ENCODE measurements at regions not wholly inside any gene's neighbourhood (a gene's known extent, or its start where the extent isn't known, plus 50 kb on each side); places are given as distances from the start of the nearest gene placed in this dataset.

- H3K27ac ChIP-seq (ENCODE audit: insufficient read depth in 1 of 2, low read depth in 1 of 2, low read length in 2 of 2, poor library complexity in 1 of 2, severe bottlenecking in 2 of 2): no peak overlapping the region
- no peaks in the 10 kb centered on the region for H3K9me3 ChIP-seq (ENCODE audit: control extremely low read depth in 1 of 5, control insufficient read depth in 4 of 5, insufficient read depth in 2 of 5, low read depth in 1 of 5, low read length in 4 of 5)
- H3K27me3 ChIP-seq (replicated peaks in 2 of 5; ENCODE audit: control insufficient read depth in 4 of 5, insufficient read depth in 5 of 5, low read length in 4 of 5): no peaks in the 10 kb centered on the region
- no peak for DNase-seq
- ChIA-PET CTCF (no interaction called here), POLR2A (no interaction called here)
- H3K4me1 ChIP-seq (ENCODE audit: control extremely low read depth in 1 of 4, control insufficient read depth in 4 of 4, insufficient read depth in 4 of 4, low read length in 3 of 4): no peaks in the 10 kb centered on the region
- WGBS (ENCODE audit: insufficient coverage): no CpG with 5 or more reads among the region's 1 CpG
- H3K4me3 ChIP-seq (ENCODE audit: control insufficient read depth in 1 of 7, extremely low read depth in 1 of 7, insufficient read depth in 4 of 7, low read depth in 2 of 7, low read length in 6 of 7): no peak overlapping the region
- H3K36me3 ChIP-seq (ENCODE audit: control insufficient read depth in 4 of 4, insufficient read depth in 4 of 4, low read length in 3 of 4): no peaks in the 10 kb centered on the region
These were observed 852.2 kb upstream of the GOT2 start for GRCh38 chr16:59586331-59586730.

- Histone ChIP-seq H3K9me3 (ENCODE audit: control extremely low read depth in 1 of 5, control insufficient read depth in 4 of 5, insufficient read depth in 2 of 5, low read depth in 1 of 5, low read length in 4 of 5) (no peaks in the 10 kb centered on the region), H3K27ac (ENCODE audit: insufficient read depth in 1 of 2, low read depth in 1 of 2, low read length in 2 of 2, poor library complexity in 1 of 2, severe bottlenecking in 2 of 2) (no peak overlapping the region), H3K27me3 (replicated peaks in 2 of 5; ENCODE audit: control insufficient read depth in 4 of 5, insufficient read depth in 5 of 5, low read length in 4 of 5) (no peaks in the 10 kb centered on the region), H3K4me3 (ENCODE audit: control insufficient read depth in 1 of 7, extremely low read depth in 1 of 7, insufficient read depth in 4 of 7, low read depth in 2 of 7, low read length in 6 of 7) (no peak overlapping the region), H3K36me3 (ENCODE audit: control insufficient read depth in 4 of 4, insufficient read depth in 4 of 4, low read length in 3 of 4) (no peaks in the 10 kb centered on the region), H3K4me1 (ENCODE audit: control extremely low read depth in 1 of 4, control insufficient read depth in 4 of 4, insufficient read depth in 4 of 4, low read length in 3 of 4) (no peaks in the 10 kb centered on the region)
- DNase-seq: no peak
- CTCF ChIA-PET: no interaction called here
- POLR2A ChIA-PET: no interaction called here
- WGBS (ENCODE audit: insufficient coverage): 100% methylated on average over 1 of the region's 1 CpG
These were observed 840.2 kb upstream of the GOT2 start for GRCh38 chr16:59574296-59574695.

- no peaks in the 10 kb centered on the region for H3K36me3 ChIP-seq (ENCODE audit: control insufficient read depth in 4 of 4, insufficient read depth in 4 of 4, low read length in 3 of 4)
- H3K27ac ChIP-seq (ENCODE audit: insufficient read depth in 1 of 2, low read depth in 1 of 2, low read length in 2 of 2, poor library complexity in 1 of 2, severe bottlenecking in 2 of 2): no peak overlapping the region
- WGBS (ENCODE audit: insufficient coverage): 85% methylated on average over 3 of the region's 5 CpGs
- DNase-seq: no peak
- POLR2A ChIA-PET: no interaction called here
- no peaks in the 10 kb centered on the region for H3K9me3 ChIP-seq (ENCODE audit: control extremely low read depth in 1 of 5, control insufficient read depth in 4 of 5, insufficient read depth in 2 of 5, low read depth in 1 of 5, low read length in 4 of 5)
- CTCF ChIA-PET: no interaction called here
- H3K4me3 ChIP-seq (ENCODE audit: control insufficient read depth in 1 of 7, extremely low read depth in 1 of 7, insufficient read depth in 4 of 7, low read depth in 2 of 7, low read length in 6 of 7): no peak overlapping the region
- H3K27me3 ChIP-seq (replicated peaks in 2 of 5; ENCODE audit: control insufficient read depth in 4 of 5, insufficient read depth in 5 of 5, low read length in 4 of 5): no peaks in the 10 kb centered on the region
- H3K4me1 ChIP-seq (ENCODE audit: control extremely low read depth in 1 of 4, control insufficient read depth in 4 of 4, insufficient read depth in 4 of 4, low read length in 3 of 4): no peaks in the 10 kb centered on the region
These were observed 839.6 kb upstream of the GOT2 start for GRCh38 chr16:59573528-59574271.

GRCh38 chr16:59567496-59567895 lies 833.4 kb upstream of the GOT2 start:
- WGBS (ENCODE audit: insufficient coverage): 92% methylated on average over 5 of the region's 5 CpGs
- Histone ChIP-seq H3K4me1 (ENCODE audit: control extremely low read depth in 1 of 4, control insufficient read depth in 4 of 4, insufficient read depth in 4 of 4, low read length in 3 of 4) (no peaks in the 10 kb centered on the region), H3K27me3 (replicated peaks in 2 of 5; ENCODE audit: control insufficient read depth in 4 of 5, insufficient read depth in 5 of 5, low read length in 4 of 5) (no peaks in the 10 kb centered on the region), H3K9me3 (ENCODE audit: control extremely low read depth in 1 of 5, control insufficient read depth in 4 of 5, insufficient read depth in 2 of 5, low read depth in 1 of 5, low read length in 4 of 5) (no peaks in the 10 kb centered on the region), H3K27ac (ENCODE audit: insufficient read depth in 1 of 2, low read depth in 1 of 2, low read length in 2 of 2, poor library complexity in 1 of 2, severe bottlenecking in 2 of 2) (no peak overlapping the region), H3K36me3 (ENCODE audit: control insufficient read depth in 4 of 4, insufficient read depth in 4 of 4, low read length in 3 of 4) (no peaks in the 10 kb centered on the region), H3K4me3 (ENCODE audit: control insufficient read depth in 1 of 7, extremely low read depth in 1 of 7, insufficient read depth in 4 of 7, low read depth in 2 of 7, low read length in 6 of 7) (no peak overlapping the region)
- ChIA-PET CTCF (no interaction called here), POLR2A (no interaction called here)
- no peak for DNase-seq

- Histone ChIP-seq H3K27ac (ENCODE audit: insufficient read depth in 1 of 2, low read depth in 1 of 2, low read length in 2 of 2, poor library complexity in 1 of 2, severe bottlenecking in 2 of 2) (no peak overlapping the region), H3K4me3 (ENCODE audit: control insufficient read depth in 1 of 7, extremely low read depth in 1 of 7, insufficient read depth in 4 of 7, low read depth in 2 of 7, low read length in 6 of 7) (no peak overlapping the region), H3K27me3 (replicated peaks in 2 of 5; ENCODE audit: control insufficient read depth in 4 of 5, insufficient read depth in 5 of 5, low read length in 4 of 5) (no peaks in the 10 kb centered on the region), H3K36me3 (ENCODE audit: control insufficient read depth in 4 of 4, insufficient read depth in 4 of 4, low read length in 3 of 4) (no peaks in the 10 kb centered on the region), H3K9me3 (ENCODE audit: control extremely low read depth in 1 of 5, control insufficient read depth in 4 of 5, insufficient read depth in 2 of 5, low read depth in 1 of 5, low read length in 4 of 5) (no peaks in the 10 kb centered on the region), H3K4me1 (ENCODE audit: control extremely low read depth in 1 of 4, control insufficient read depth in 4 of 4, insufficient read depth in 4 of 4, low read length in 3 of 4) (no peaks in the 10 kb centered on the region)
- ChIA-PET POLR2A (no interaction called here), CTCF (no interaction called here)
- DNase-seq: no peak
These were observed 832.3 kb upstream of the GOT2 start for GRCh38 chr16:59566446-59566845.

- no peaks in the 10 kb centered on the region for H3K27me3 ChIP-seq (replicated peaks in 2 of 5; ENCODE audit: control insufficient read depth in 4 of 5, insufficient read depth in 5 of 5, low read length in 4 of 5)
- ChIA-PET POLR2A (no interaction called here), CTCF (no interaction called here)
- no peak for DNase-seq
- H3K4me3 ChIP-seq (ENCODE audit: control insufficient read depth in 1 of 7, extremely low read depth in 1 of 7, insufficient read depth in 4 of 7, low read depth in 2 of 7, low read length in 6 of 7): no peak overlapping the region
- H3K36me3 ChIP-seq (ENCODE audit: control insufficient read depth in 4 of 4, insufficient read depth in 4 of 4, low read length in 3 of 4): no peaks in the 10 kb centered on the region
- no peak overlapping the region for H3K27ac ChIP-seq (ENCODE audit: insufficient read depth in 1 of 2, low read depth in 1 of 2, low read length in 2 of 2, poor library complexity in 1 of 2, severe bottlenecking in 2 of 2)
- no peaks in the 10 kb centered on the region for H3K9me3 ChIP-seq (ENCODE audit: control extremely low read depth in 1 of 5, control insufficient read depth in 4 of 5, insufficient read depth in 2 of 5, low read depth in 1 of 5, low read length in 4 of 5)
- no peaks in the 10 kb centered on the region for H3K4me1 ChIP-seq (ENCODE audit: control extremely low read depth in 1 of 4, control insufficient read depth in 4 of 4, insufficient read depth in 4 of 4, low read length in 3 of 4)
These were observed 824.6 kb upstream of the GOT2 start for GRCh38 chr16:59558679-59559078.

- no peak for DNase-seq
- no peaks in the 10 kb centered on the region for H3K36me3 ChIP-seq (ENCODE audit: control insufficient read depth in 4 of 4, insufficient read depth in 4 of 4, low read length in 3 of 4)
- H3K4me1 ChIP-seq (ENCODE audit: control extremely low read depth in 1 of 4, control insufficient read depth in 4 of 4, insufficient read depth in 4 of 4, low read length in 3 of 4): no peaks in the 10 kb centered on the region
- WGBS (ENCODE audit: insufficient coverage): 94% methylated on average over 3 of the region's 5 CpGs
- ChIA-PET CTCF (no interaction called here), POLR2A (no interaction called here)
- no peaks in the 10 kb centered on the region for H3K27me3 ChIP-seq (replicated peaks in 2 of 5; ENCODE audit: control insufficient read depth in 4 of 5, insufficient read depth in 5 of 5, low read length in 4 of 5)
- H3K9me3 ChIP-seq (ENCODE audit: control extremely low read depth in 1 of 5, control insufficient read depth in 4 of 5, insufficient read depth in 2 of 5, low read depth in 1 of 5, low read length in 4 of 5): no peaks in the 10 kb centered on the region
- H3K4me3 ChIP-seq (ENCODE audit: control insufficient read depth in 1 of 7, extremely low read depth in 1 of 7, insufficient read depth in 4 of 7, low read depth in 2 of 7, low read length in 6 of 7): no peak overlapping the region
- no peak overlapping the region for H3K27ac ChIP-seq (ENCODE audit: insufficient read depth in 1 of 2, low read depth in 1 of 2, low read length in 2 of 2, poor library complexity in 1 of 2, severe bottlenecking in 2 of 2)
These were observed 818.0 kb upstream of the GOT2 start for GRCh38 chr16:59552164-59552563.

Measured in common myeloid progenitor, CD34-positive (primary cell).